ENCODE measurements at regions not wholly inside any gene's neighbourhood (a gene's known extent, or its start where the extent isn't known, plus 50 kb on each side); places are given as distances from the start of the nearest gene placed in this dataset.

DNA sequence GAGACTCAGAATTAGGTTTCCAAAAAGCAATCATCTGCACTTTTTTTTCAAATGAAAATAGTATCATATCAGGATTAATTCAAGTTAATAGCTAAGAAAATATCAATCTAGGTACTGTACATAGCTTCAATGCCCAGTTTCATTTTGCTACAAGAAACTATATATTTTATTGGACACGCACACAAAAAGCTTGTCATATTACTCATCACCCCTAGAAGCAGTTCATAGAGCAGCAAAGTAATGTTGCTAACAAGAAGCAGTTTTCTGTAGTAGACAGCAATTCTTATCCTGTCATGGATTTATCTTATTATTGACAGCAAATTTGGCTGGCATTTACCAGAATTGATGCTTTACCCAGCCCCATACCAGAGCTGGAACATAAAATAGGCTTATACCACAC is 52.3 kb upstream of the LSM6 start:
- no peak overlapping the region for H3K23ac ChIP-seq (ENCODE audit: insufficient read length)
- H2BK15ac ChIP-seq (ENCODE audit: low read length), result no peak overlapping the region
- no peaks in the 10 kb centered on the region for H3K79me1 ChIP-seq (ENCODE audit: low read depth, low read length)
- no peak overlapping the region for H3K4ac ChIP-seq (replicated peaks; ENCODE audit: insufficient read length, low read depth, low read length)
- POLR2A ChIA-PET (ENCODE audit: partially characterized antibody), result no interaction called here
- H4K91ac ChIP-seq (replicated peaks; ENCODE audit: insufficient read length, low read length), result no peak overlapping the region
- no peaks in the 10 kb centered on the region for H3K4me1 ChIP-seq (replicated peaks in 1 of 4; ENCODE audit: control insufficient read depth in 3 of 4, insufficient read depth in 4 of 4, low read length in 3 of 4)
- no peak overlapping the region for H3K18ac ChIP-seq (ENCODE audit: extremely low read depth, low read length)
- no peak for DNase-seq (ENCODE audit: low read depth in 1 of 2, low spot score in 2 of 2)
- H3K4me3 ChIP-seq (ENCODE audit: extremely low read depth in 1 of 4, insufficient read depth in 2 of 4, low read depth in 3 of 4, low read length in 4 of 4), result no peak overlapping the region
- H3K14ac ChIP-seq (ENCODE audit: insufficient read length), result no peak overlapping the region
- H3K36me3 ChIP-seq (ENCODE audit: control insufficient read depth in 2 of 4, insufficient read depth in 4 of 4, low read length in 3 of 4), result no peaks in the 10 kb centered on the region
- no peaks in the 10 kb centered on the region; a peak in 1 of 7 replicates for H3K27me3 ChIP-seq (replicated peaks in 1 of 4; ENCODE audit: control insufficient read depth in 3 of 4, extremely low read depth in 1 of 4, insufficient read depth in 3 of 4, low read length in 3 of 4)
- no peak overlapping the region for H3K9ac ChIP-seq (replicated peaks in 1 of 4; ENCODE audit: extremely low read depth in 1 of 4, low read depth in 3 of 4, low read length in 3 of 4)
- CTCF ChIA-PET (ENCODE audit: partially characterized antibody), result interaction anchor here (0.7 to 3.3 kb wide), 16 partner anchors 9 to 166 kb away, joined by 3 to 19 read pairs (median 3); no protein-coding TSS in a partner anchor
- H2BK12ac ChIP-seq (ENCODE audit: low read depth, low read length), result no peak overlapping the region
- H2AFZ ChIP-seq (ENCODE audit: low read length), result no peak overlapping the region
- H3K56ac ChIP-seq (replicated peaks; ENCODE audit: insufficient read length, low read depth, low read length), result no peak overlapping the region
- no peak overlapping the region for H2BK5ac ChIP-seq (ENCODE audit: low read depth, low read length)
- H2AK5ac ChIP-seq (ENCODE audit: low read depth, low read length), result no peak overlapping the region
- no peaks in the 10 kb centered on the region for H3K9me3 ChIP-seq (ENCODE audit: insufficient read depth in 2 of 2, low read depth in 1 of 2, low read length in 1 of 2)
- H3K27ac ChIP-seq (ENCODE audit: low read depth, low read length), result no peak overlapping the region
- no peak overlapping the region for H2BK120ac ChIP-seq (replicated peaks; ENCODE audit: low read depth, low read length)
- H2BK20ac ChIP-seq (ENCODE audit: low read length), result no peak overlapping the region
- no peak for FAIRE-seq
- no peak overlapping the region for H4K8ac ChIP-seq (ENCODE audit: extremely low read depth, insufficient read depth, low read length)
- no peaks in the 10 kb centered on the region for H3K23me2 ChIP-seq (ENCODE audit: low read depth, low read length)
- no peaks in the 10 kb centered on the region for H3K79me2 ChIP-seq (ENCODE audit: control insufficient read depth in 1 of 2, insufficient read depth in 2 of 2, low read length in 2 of 2)
- no peaks in the 10 kb centered on the region for H4K20me1 ChIP-seq (replicated peaks in 1 of 2; ENCODE audit: control insufficient read depth in 1 of 2, insufficient read depth in 2 of 2, low read length in 2 of 2)
- whole genome bisulfite sequencing, 2 experiments (ENCODE audit: extremely low coverage in 1 of 2, insufficient coverage in 1 of 2, insufficient read length in 1 of 2, insufficient replicate concordance in 2 of 2, low coverage in 1 of 2, low lambda C conversion rate in 2 of 2, missing lambda C conversion rate in 1 of 2), result 80% methylated on average over 1 of the region's 1 CpG; no CpG with 5 or more reads in 1 of the 2 experiments
- TF ChIP-seq SP1 (IDR thresholded peaks at IDR 0.05; ENCODE audit: low read depth, low read length), result no peak
- no peak for TF ChIP-seq CEBPB (IDR thresholded peaks at IDR 0.05; ENCODE audit: low read depth, low read length)
- no peak for TF ChIP-seq ZNF274 (IDR thresholded peaks at IDR 0.05; ENCODE audit: borderline replicate concordance, extremely low read depth, low read length)
- no peak for TF ChIP-seq TEAD4 (IDR thresholded peaks at IDR 0.05; ENCODE audit: low read depth, low read length)
- no peak for TF ChIP-seq HDAC6 (IDR thresholded peaks at IDR 0.05; ENCODE audit: low read depth, low read length)
- TF ChIP-seq BRCA1 (IDR thresholded peaks at IDR 0.05; ENCODE audit: low read depth, low read length), result no peak
- TF ChIP-seq JUND (IDR thresholded peaks at IDR 0.05; ENCODE audit: low read length), result no peak
- TF ChIP-seq RFX5 (IDR thresholded peaks at IDR 0.05; ENCODE audit: borderline replicate concordance, low read depth, low read length), result no peak
- H4K5ac ChIP-seq (ENCODE audit: insufficient read length, low read depth, low read length), result no peak overlapping the region
- H3K4me2 ChIP-seq (ENCODE audit: insufficient read depth in 1 of 2, low read depth in 2 of 2, low read length in 2 of 2), result no peak overlapping the region

Data from H1 (cell line).